GM19099 (cell line): ENCODE measurements at regions not wholly inside any gene's neighbourhood (a gene's known extent, or its start where the extent isn't known, plus 50 kb on each side); places are given as distances from the start of the nearest gene placed in this dataset.

ENCODE experiments used
- POLR2A ChIP-seq: IDR thresholded peaks from 3 replicates; pipeline ENCODE4 v1.6.1; 2011; ENCODE audit warnings: low read depth; ENCODE audit not compliant: insufficient read length; ENCODE audit errors: extremely low read depth

DNA sequence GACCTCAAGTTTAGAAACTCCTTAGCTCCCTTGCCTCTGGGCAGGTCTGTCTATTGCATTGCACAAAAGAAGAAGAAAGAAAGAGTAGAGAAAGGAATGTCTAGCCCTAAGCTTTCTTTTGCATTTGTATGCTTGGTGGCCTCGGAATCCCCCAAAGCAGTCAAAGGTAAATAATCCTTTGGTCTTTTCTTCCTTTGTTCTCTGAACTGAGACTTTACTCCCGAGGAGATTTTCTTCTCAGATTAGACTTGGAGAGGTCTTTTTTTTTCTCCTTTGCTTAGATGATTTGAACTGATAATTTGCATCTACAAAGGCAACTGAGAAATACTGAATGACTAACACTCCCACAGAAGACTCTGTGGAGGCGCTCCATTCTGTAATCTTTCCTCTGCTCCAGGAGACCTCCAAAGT is 93.2 kb downstream of the AKR1D1 start:
- no peak for TF ChIP-seq POLR2A

DNA sequence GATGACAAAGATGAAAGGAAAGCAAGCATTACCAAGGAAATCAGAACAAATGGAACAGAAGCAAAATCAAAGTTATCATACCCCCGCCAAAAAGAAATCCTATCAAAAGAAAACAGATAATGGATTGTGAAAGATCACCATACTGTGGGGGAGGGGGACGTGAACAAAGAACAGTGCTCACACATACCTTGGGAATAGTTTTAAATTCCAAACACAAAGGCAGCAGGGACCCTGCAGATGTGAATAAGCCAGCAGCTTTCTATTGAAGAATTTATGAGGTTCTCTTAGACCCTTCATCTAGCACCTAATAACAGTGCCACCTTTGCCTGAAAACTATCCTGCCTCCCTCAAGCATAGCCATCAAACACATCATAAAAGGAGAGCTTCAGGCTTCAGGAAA is 94.0 kb downstream of the AKR1D1 start:
- TF ChIP-seq POLR2A = no peak

DNA sequence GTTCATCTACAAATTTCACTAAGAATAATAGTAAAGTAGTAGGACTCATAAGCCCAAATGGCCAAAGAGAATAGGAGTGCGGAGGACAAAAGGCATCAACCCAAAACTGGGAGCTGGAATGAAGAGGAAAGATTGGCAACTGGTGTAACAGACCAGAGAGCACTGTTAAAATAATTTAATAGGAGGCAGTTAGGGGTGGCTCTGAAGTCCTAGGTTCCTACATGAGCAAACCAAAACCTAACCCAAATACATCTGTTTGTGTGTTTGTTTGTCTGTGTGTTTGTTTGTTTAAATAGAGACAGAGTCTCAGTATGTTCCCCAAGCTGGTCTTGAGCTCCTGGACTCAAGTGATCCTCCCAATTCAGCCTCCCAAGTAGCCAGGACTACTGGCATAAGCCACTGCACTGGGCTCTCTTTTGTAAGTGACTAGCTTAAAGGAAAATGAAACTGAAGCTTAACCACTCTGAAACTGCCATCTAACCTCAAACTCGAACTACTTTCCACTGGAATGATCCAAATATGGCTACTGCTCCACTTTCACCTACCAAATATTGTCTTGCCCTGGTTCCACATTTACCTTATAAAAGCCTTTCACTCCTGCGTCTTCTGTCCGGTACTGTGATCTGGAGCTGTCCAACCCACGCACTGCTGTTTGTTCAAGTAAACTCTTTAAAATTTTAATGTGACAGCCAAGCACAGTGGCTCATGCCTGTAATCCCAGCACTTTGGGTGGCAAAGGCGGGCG is 94.9 kb downstream of the AKR1D1 start:
- TF ChIP-seq POLR2A = no peak

DNA sequence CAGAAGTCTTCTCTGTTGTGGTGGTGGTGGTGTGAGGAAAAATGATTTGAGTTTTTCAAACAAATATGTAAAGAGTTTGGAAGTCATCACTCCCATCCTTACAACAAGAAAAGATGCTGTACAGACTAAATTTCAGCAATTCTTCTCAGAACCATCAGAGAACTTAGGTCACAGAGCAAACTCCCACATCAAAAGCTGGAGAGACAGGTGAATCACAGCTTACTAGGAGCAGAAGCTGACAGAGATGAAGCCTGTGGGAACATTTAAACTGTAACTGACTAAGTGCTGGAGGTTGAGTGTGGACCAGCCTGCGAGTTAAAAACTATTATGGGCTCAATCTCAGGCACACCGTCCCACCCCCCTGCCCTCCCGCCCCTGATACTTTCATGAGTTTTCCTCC is 97.3 kb downstream of the AKR1D1 start:
- TF ChIP-seq POLR2A = no peak

DNA sequence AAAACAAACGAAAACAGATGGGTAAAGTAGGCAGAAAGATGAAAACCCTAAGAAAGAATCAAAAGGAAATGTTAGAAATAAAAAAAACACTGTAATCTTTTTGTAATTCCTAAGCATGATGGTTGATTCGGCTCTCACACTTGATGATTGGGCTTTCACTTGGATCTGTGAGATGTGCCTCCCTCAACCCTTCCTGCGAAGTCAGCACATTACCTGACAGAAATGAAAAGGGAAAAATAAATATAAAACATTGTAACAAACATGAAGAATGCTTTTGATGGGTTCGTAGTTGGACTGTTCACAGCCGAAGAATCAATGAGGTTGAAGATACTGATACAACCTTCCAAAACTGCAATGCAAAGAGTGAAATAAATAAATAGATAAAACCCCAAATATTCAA is 99.8 kb downstream of the AKR1D1 start:
- no peak for TF ChIP-seq POLR2A

DNA sequence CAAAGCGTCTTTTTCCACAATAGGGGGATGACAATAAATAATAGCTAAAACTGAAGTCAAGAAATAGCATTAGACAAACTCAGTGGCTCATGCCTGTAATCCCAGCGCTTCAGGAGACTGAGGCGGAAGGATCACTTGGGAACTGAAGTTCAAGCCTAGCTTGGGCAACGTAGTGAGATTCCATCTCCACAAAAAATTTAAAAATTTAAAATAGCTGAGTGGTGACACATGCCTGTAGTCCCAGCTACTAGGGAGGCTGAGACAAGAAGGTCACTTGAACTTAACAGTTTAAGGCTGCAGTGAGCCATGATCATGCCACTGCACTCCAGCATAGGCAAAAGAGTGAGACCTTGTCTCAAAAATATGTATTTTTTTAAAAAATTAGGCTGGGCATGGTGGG is 107.9 kb downstream of the AKR1D1 start:
- TF ChIP-seq POLR2A = no peak

DNA sequence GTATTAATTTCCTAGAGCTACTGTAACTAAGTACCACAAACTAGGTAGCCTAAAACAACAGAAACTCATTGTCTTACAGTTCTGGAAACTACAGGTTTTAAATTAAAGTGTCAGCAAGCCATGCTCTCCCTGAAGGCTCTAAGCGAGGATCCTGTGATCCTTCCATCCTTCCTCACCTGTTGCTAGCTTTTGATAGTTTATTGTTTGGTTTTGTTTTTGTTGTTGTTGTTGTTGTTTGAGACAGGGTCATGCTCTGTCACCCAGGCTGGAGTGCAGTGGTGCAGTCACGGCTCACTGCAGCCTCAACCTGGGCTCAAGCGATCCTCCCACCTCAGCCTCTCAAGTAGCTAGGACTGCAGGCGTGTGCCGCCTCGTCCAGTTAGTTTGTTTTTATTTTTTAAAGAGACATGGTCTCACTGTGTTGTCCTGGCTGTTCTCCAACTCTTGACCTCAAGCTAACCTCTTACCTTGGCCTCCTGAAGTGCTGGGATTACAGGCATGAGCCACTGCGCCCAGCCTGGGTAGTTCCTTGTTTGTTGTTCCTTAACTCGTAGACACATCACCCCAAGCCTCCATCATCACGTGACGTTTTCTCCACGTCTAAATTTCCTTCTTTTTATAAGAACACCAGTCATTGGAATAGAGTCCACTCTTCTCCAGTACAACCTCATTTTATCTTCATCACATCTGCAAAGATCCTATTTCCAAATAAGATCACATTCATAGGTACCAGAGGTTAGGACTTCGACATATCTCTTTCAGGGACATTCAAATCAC is 109.1 kb downstream of the AKR1D1 start:
- no peak for TF ChIP-seq POLR2A

DNA sequence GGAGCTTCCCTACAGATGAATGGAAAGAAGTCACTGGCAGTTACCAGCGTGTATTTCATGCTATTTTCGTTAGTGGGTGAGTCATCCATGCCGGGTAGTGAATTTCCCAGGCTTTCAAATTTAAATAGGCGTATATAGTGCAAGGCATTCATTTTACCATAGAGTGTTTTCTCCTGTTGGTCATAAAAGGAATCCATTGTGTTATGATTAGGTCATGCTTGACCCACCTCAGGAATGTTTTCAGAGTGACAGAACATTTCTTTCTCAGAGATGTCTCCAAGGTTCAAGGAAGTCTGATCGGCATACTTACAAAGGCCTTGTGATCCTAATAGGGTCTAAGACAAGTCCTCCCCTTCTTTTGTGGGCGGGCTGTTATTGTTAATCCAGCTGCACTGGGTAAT is 110.7 kb downstream of the AKR1D1 start:
- no peak for TF ChIP-seq POLR2A

DNA sequence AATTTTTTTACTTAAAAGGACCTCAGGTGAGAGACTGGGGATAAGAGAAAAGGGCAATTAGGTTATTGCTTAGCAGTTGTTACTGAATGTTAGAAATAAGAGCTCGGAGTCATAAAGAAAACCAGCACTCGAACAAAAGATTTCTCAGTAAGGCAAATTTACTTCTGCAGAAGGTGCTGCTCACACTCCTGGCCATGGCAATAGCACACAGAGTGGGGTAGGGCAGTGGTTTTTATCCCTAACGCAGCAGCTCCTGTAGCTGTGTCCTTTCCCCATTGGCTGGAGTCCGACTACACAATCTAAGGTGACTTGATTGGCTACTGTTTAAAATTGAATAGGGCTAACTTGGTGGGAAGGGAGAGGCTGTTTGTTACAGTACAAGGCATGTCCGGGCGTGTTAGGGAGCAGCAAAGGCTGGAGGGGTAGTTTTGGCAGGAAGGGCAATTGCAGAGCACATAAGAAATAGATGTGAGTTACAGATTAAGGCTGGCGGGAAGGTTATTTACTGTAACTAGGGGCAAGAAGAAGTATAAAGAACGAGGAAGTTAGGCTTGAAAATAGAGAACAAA is 112.1 kb downstream of the AKR1D1 start:
- no peak for TF ChIP-seq POLR2A

DNA sequence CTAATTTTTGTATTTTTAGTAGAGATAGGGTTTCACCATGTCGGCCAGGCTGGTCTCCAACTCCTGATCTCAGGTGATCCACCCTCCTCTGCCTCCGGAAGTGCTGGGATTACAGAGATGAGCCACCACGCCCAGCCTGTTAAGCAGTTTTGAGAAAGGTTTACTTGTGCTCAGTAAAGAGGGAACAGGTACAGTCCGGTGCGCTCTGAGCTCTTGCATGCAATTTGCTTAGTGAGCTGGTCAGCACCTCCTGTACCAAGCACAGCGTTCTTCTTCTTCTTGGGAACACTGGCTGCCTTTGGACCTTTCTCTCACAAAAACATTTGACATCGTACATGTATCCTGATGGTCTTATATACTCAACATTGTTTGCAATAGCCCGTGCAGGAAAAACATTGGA is 118.3 kb downstream of the AKR1D1 start:
- TF ChIP-seq POLR2A = no peak

DNA sequence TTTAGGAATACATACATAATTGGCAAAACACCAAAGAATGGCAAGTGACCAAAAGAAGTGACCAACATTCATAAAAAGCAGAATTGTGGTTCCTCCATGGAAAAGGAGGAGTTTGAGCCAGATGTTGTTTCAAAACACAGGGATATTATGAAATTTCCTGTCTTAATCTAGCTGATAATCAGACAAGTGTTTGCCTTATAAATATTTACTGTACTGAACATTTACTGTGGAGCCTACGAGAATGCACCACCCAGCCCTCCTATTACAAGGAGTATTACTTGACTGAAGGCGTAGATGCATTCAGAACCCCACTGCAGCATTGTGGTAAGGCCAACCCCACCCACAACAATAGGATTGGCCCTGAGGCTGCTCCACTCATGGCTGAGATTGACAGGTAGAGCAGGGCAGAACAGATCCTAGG is 118.9 kb downstream of the AKR1D1 start:
- no peak for TF ChIP-seq POLR2A

DNA sequence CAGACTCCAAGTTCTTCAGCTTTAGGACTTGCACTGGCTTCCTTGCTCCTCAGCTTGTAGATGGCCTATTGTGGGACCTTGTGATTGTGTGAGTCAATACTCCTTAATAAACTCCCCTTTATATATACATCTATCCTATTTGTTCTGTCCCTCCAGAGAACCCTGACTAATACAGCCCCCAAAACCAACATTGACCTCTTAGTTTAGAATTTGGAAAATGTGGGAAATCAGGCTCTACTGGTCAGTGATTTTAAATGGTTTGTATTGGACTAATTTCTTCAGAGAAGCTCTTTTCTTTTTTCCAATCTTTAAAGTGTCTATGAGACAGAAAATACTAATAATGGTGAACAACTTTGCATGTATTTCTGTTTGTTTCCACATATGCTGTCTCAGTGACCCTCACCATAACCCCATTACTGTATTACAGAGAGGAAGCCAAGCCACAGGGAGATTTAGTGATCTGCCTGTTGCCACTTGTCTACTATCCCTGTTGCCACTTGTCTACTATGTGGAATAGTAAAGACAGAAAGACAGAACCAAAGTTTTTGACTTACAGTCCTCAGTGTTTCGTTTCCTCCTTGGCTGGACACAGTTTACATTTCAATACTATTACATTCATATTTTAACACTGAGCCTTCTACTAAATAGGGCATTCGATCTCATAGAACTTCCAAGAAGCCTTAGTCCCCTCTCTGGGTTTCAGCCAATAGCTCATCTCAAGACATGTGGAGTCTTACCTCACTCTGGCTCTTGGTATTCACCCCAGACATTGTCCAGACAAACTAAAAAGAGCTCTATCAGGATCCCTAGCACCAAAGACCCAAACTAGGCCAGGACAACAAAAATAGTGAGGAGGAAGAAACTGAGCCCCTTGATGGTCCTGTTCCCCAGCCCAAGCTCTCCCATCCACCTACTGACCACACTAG is 121.0 kb downstream of the AKR1D1 start:
- no peak for TF ChIP-seq POLR2A

DNA sequence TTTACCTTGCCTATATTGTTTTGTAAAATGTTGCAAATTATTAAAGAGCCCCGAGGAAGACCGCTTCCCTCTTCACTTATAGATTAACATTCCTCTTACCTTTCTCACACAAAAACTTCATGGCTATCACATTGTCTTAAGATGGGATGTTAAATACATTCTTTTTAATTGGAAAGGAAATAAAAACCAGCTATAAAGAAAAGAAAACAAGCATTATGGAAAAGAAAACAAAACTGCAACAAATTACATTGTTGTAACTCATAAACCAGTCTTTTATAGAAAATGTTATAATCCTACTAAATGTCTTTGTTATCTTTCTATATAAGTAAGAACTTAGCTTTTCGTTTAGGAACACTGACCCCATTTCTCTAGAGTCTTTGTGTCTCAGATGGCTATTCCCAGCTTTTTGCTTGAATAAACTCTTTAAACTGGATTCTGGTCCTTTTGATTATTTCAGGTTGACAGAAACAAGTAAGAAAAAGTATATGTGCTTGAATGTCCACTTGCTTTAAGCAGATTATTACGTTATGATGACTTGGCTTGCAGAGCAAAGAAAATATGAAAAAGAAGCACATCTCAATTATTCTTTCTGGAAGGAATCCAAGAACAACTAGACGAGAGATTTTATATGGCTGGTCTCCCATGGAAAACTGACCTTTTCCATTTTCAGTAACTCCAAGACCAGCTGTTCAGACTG is 128.2 kb downstream of the AKR1D1 start:
- TF ChIP-seq POLR2A = no peak

DNA sequence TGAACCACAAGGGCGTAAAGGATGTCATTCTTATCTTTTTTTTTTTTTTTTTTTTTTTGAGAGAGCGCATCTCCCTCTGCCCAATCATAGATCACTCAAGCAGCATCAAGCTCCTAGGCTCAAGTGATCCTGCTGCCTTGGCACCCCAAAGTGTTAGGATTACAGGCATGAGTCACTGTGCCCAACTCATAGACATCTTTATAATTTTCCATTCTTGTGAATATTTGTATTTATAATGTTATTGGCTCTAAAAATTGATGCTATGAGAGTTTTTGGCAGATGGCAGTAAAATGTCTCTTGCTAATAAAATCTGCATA is 128.7 kb downstream of the AKR1D1 start:
- TF ChIP-seq POLR2A = no peak

DNA sequence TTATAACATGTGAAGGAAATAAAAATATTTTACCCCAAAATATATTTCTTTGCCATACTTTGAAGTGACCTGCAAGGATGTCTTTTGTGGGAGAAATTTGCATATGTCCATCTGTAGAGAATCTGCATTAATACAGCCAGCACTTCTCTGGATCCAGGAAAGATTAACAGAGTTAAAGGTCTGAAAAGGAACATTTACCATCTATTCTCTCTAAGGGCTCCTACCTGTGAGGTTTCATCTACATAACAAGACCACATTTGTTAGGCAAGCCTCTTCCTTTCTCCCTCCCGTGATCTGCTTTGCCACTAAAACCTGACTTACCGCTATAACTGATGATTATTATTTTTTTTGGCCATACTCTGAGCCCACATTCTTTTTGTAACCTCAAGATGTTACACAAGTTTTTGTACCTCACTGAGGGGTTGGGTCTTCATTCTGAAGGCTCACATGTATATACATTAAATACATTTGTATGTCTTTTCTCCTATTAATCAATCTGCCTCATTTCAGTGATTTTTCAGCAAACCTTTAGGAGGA is 129.4 kb downstream of the AKR1D1 start:
- no peak for TF ChIP-seq POLR2A

DNA sequence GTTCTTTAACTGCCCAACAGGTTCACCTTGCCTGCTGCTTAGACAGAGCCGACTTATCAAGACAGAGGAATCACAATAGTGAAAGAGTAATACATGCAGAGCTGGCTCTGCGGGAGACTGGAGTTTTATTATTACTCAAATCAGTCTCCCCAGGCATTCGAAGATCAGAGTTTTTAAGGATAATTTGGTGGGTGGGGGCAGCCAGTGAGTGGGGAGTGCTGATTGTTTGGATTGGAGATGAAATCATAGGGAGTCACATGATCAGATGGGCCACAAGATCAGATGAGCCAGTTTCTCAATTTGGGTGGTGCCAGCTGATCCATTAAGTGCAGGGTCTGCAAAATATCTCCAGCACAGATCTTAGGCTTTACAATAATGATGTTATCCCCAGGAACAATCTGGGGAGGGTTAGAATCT is 131.3 kb downstream of the AKR1D1 start:
- no peak for TF ChIP-seq POLR2A
